H9 (cell line): ENCODE measurements at regions not wholly inside any gene's neighbourhood (a gene's known extent, or its start where the extent isn't known, plus 50 kb on each side); places are given as distances from the start of the nearest gene placed in this dataset.
"Not testable (repeated sequence)": the region's sequence is repeated elsewhere in the genome, so short reads cannot be mapped to it uniquely, and the experiment has no call there.

Experiments
- DNase-seq: peaks from one replicate; pipeline ENCODE4 v3.0.0-alpha.2; 2017
- H2AFZ ChIP-seq: one replicate; pipeline ENCODE4 v1.6.1; 2013; ENCODE audit warnings: mild to moderate bottlenecking, low read length, control low read depth, moderate library complexity
- H2AK5ac ChIP-seq: 2 replicates; pipeline ENCODE4 v1.6.1; 2013; ENCODE audit warnings: low read length, control low read depth, mixed read lengths; ENCODE audit not compliant: insufficient read length
- H2BK120ac ChIP-seq: one replicate; pipeline ENCODE4 v1.6.1; 2013; ENCODE audit warnings: low read depth, mild to moderate bottlenecking, low read length, control low read depth, inconsistent platforms; ENCODE audit not compliant: poor library complexity, severe bottlenecking
- H2BK12ac ChIP-seq: 2 replicates; pipeline ENCODE4 v1.6.1; 2013; ENCODE audit warnings: low read length, control low read depth, mixed read lengths, low read depth; ENCODE audit not compliant: insufficient read length
- H2BK15ac ChIP-seq: 2 replicates; pipeline ENCODE4 v1.6.1; 2013; ENCODE audit warnings: low read depth, low read length, control low read depth
- H2BK20ac ChIP-seq: one replicate; pipeline ENCODE4 v1.6.1; 2013; ENCODE audit warnings: low read depth, mild to moderate bottlenecking, low read length, control low read depth, inconsistent platforms; ENCODE audit not compliant: poor library complexity, severe bottlenecking
- H2BK5ac ChIP-seq: 2 replicates; pipeline ENCODE4 v1.6.1; 2013; ENCODE audit warnings: low read length, control low read depth, mixed read lengths; ENCODE audit not compliant: insufficient read length
- H3K14ac ChIP-seq: 2 replicates; pipeline ENCODE4 v1.6.1; 2013; ENCODE audit warnings: low read length, control low read depth; ENCODE audit not compliant: insufficient read depth
- H3K18ac ChIP-seq: 2 replicates; pipeline ENCODE4 v1.6.1; 2013; ENCODE audit warnings: low read depth, mild to moderate bottlenecking, mixed read lengths, low read length, control low read depth; ENCODE audit not compliant: insufficient read length
- H3K23ac ChIP-seq: 2 replicates; pipeline ENCODE4 v1.6.1; 2013; ENCODE audit warnings: low read length, control low read depth, mixed read lengths, low read depth; ENCODE audit not compliant: insufficient read length
- H3K23me2 ChIP-seq: 2 replicates; pipeline ENCODE4 v1.6.1; 2013; ENCODE audit warnings: low read depth, mild to moderate bottlenecking, mixed read lengths, low read length, control low read depth; ENCODE audit not compliant: insufficient read length, poor library complexity, severe bottlenecking
- H3K27ac ChIP-seq: 2 replicates; pipeline ENCODE4 v1.5.1; 2013; ENCODE audit warnings: low read length, control low read depth, mixed read lengths, low read depth; ENCODE audit not compliant: insufficient read length
- H3K27me3 ChIP-seq: 2 replicates; pipeline ENCODE4 v1.6.1; 2013; ENCODE audit warnings: low read length, control low read depth, inconsistent platforms; ENCODE audit not compliant: insufficient read depth
- H3K4ac ChIP-seq: 2 replicates; pipeline ENCODE4 v1.6.1; 2013; ENCODE audit warnings: low read depth, mild to moderate bottlenecking, control low read depth, inconsistent platforms, low read length, moderate library complexity
- H3K4me1 ChIP-seq: 2 replicates; pipeline ENCODE4 v1.6.1; 2013; ENCODE audit warnings: low read length, control low read depth, inconsistent platforms; ENCODE audit not compliant: insufficient read depth
- H3K4me2 ChIP-seq: 2 replicates; pipeline ENCODE4 v1.6.1; 2013; ENCODE audit warnings: low read length, control low read depth, mixed read lengths; ENCODE audit not compliant: insufficient read length, insufficient read depth
- H3K56ac ChIP-seq: 2 replicates; pipeline ENCODE4 v1.6.1; 2013; ENCODE audit warnings: low read depth, mild to moderate bottlenecking, mixed read lengths, low read length, control low read depth; ENCODE audit not compliant: insufficient read length
- H3K79me1 ChIP-seq: 2 replicates; pipeline ENCODE4 v1.6.1; 2013; ENCODE audit warnings: low read depth, mild to moderate bottlenecking, moderate library complexity, low read length, control low read depth, inconsistent platforms; ENCODE audit not compliant: insufficient read depth, poor library complexity, severe bottlenecking
- H3K79me2 ChIP-seq: 2 replicates; pipeline ENCODE4 v1.6.1; 2013; ENCODE audit warnings: low read length, control low read depth, inconsistent platforms; ENCODE audit not compliant: insufficient read depth
- H3K9ac ChIP-seq: 2 replicates; pipeline ENCODE4 v1.6.1; 2013; ENCODE audit warnings: low read length, control low read depth, mixed read lengths; ENCODE audit not compliant: insufficient read length; ENCODE audit errors: extremely low read depth
- H3K9me3 ChIP-seq: one replicate; pipeline ENCODE4 v1.6.1; 2013; ENCODE audit warnings: low read depth, low read length, inconsistent platforms; ENCODE audit not compliant: control insufficient read depth
- H3T11ph ChIP-seq: one replicate; pipeline ENCODE4 v1.6.1; 2013; ENCODE audit warnings: mild to moderate bottlenecking, low read length, control low read depth, inconsistent platforms
- H4K20me1 ChIP-seq: one replicate; pipeline ENCODE4 v1.6.1; 2013; ENCODE audit not compliant: control insufficient read depth, insufficient read length, insufficient read depth
- H4K5ac ChIP-seq: 2 replicates; pipeline ENCODE4 v1.6.1; 2013; ENCODE audit warnings: low read depth, mild to moderate bottlenecking, mixed read lengths, low read length, control low read depth; ENCODE audit not compliant: insufficient read length
- H4K8ac ChIP-seq: replicated peaks from 2 replicates; pipeline ENCODE4 v1.6.1; 2013; ENCODE audit warnings: low read length, control low read depth, mixed read lengths, low read depth; ENCODE audit not compliant: insufficient read length
- H4K91ac ChIP-seq: 2 replicates; pipeline ENCODE4 v1.6.1; 2013; ENCODE audit warnings: low read depth, mild to moderate bottlenecking, moderate library complexity, mixed read lengths, low read length, control low read depth; ENCODE audit not compliant: insufficient read length
- H3K27ac Mint-ChIP-seq, 3 experiments: 2 replicates in 2 of 3; 3 replicates in 1 of 3; pipeline ENCODE4 v1.8.0; 2020 to 2021; ENCODE audit warnings: mixed read lengths in 3 of 3, mild to moderate bottlenecking in 1 of 3, moderate library complexity in 1 of 3
- H3K27me3 Mint-ChIP-seq: 2 replicates; pipeline ENCODE4 v1.8.0; 2021; ENCODE audit warnings: low read depth, mild to moderate bottlenecking, moderate library complexity, mixed read lengths
- H3K36me3 Mint-ChIP-seq, 3 experiments: 2 replicates in 2 of 3; 3 replicates in 1 of 3; pipeline ENCODE4 v1.8.0; 2020 to 2021; ENCODE audit warnings: low read depth in 3 of 3, mixed read lengths in 3 of 3; ENCODE audit not compliant: insufficient read depth in 1 of 3
- H3K4me1 Mint-ChIP-seq, 2 experiments: 2 replicates each; pipeline ENCODE4 v1.8.0; 2020; ENCODE audit warnings: mixed read lengths in 2 of 2
- H3K4me3 Mint-ChIP-seq, 2 experiments: 2 replicates in 1 of 2; 3 replicates in 1 of 2; pipeline ENCODE4 v1.8.0; 2020 to 2021; ENCODE audit warnings: mild to moderate bottlenecking in 2 of 2, mixed read lengths in 2 of 2, moderate library complexity in 1 of 2
- H3K9me3 Mint-ChIP-seq, 2 experiments: 2 replicates in 1 of 2; 3 replicates in 1 of 2; pipeline ENCODE4 v1.8.0; 2020; ENCODE audit warnings: mild to moderate bottlenecking in 2 of 2, mixed read lengths in 2 of 2, moderate library complexity in 1 of 2
- CTCF ChIP-seq: fragments of 200-600 bp; sonication (generic); conservative IDR thresholded peaks from 3 replicates; pipeline ENCODE4 v1.8.0; 2021; ENCODE audit warnings: antibody characterized with exemption, mild to moderate bottlenecking
- WGBS: extraction: QIAGEN DNeasy Blood & Tissue Kit; methylation state at CpG from one replicate; pipeline ENCODE4 v1.1.7; 2013; ENCODE audit warnings: missing lambda C conversion rate, low lambda C conversion rate, mixed read lengths; ENCODE audit not compliant: insufficient read length; ENCODE audit errors: extremely low coverage; 5-methylcytosine and 5-hydroxymethylcytosine counted together

- WGBS, result no CpG with 5 or more reads among the region's 2 CpGs
Measured at GRCh38 chr6:40661726-40662125, 74.6 kb upstream of the LRFN2 start.

GRCh38 chr6:40656772-40657171, 69.6 kb upstream of the LRFN2 start:
- H3K23me2 ChIP-seq, H3K4ac ChIP-seq, H2BK120ac ChIP-seq, H3K9ac ChIP-seq, H3K14ac ChIP-seq, H3K4me3 Mint-ChIP-seq, H4K8ac ChIP-seq, H3K27me3 Mint-ChIP-seq, H2BK15ac ChIP-seq, H2AFZ ChIP-seq, H3K56ac ChIP-seq, H2BK5ac ChIP-seq, H3K36me3 Mint-ChIP-seq, H3K27ac Mint-ChIP-seq, H3K9me3 Mint-ChIP-seq, H2BK12ac ChIP-seq, H3K4me1 Mint-ChIP-seq, H4K20me1 ChIP-seq, DNase-seq, H3K23ac ChIP-seq, H2AK5ac ChIP-seq, H3K79me2 ChIP-seq, H3K9me3 ChIP-seq, H3K79me1 ChIP-seq, H4K91ac ChIP-seq, H3K27ac ChIP-seq, H3K18ac ChIP-seq, H3K27me3 ChIP-seq, H3T11ph ChIP-seq, H4K5ac ChIP-seq, H3K4me2 ChIP-seq, H3K4me1 ChIP-seq, H2BK20ac ChIP-seq: not testable (repeated sequence)
- no CpG with 5 or more reads among the region's 5 CpGs for WGBS

More at GRCh38 chr6:40661726-40662125, 74.6 kb upstream of the LRFN2 start:
- peaks cover 14% of the 10 kb centered on the region for H3K27me3 Mint-ChIP-seq
- H3K4me1 Mint-ChIP-seq, result peaks cover 3 to 6% of the 10 kb centered on the region in 2 experiments
- no peak overlapping the region for H3K27ac Mint-ChIP-seq
- H3K56ac ChIP-seq, result no peak overlapping the region
- no peak overlapping the region for H3K14ac ChIP-seq
- H3K36me3 Mint-ChIP-seq, result peaks cover 9 to 13% (median 10%) of the 10 kb centered on the region in 3 experiments; a peak in 6 of 7 replicates
- no peak overlapping the region for H2BK120ac ChIP-seq
- H3K4ac ChIP-seq, result no peak overlapping the region
- no peak overlapping the region for H2AK5ac ChIP-seq
- H2BK20ac ChIP-seq, result no peak overlapping the region
- no peak overlapping the region for H3K4me3 Mint-ChIP-seq
- no peaks in the 10 kb centered on the region for H3K23me2 ChIP-seq
- no peak overlapping the region for H2BK15ac ChIP-seq
- H3K4me1 ChIP-seq, result no peaks in the 10 kb centered on the region
- no peak overlapping the region for H3K23ac ChIP-seq
- H3K9me3 ChIP-seq, result peaks cover 19% of the 10 kb centered on the region
- H4K20me1 ChIP-seq, result no peaks in the 10 kb centered on the region
- H3K27ac ChIP-seq, result no peak overlapping the region
- no peak for DNase-seq
- no peak overlapping the region for H4K91ac ChIP-seq
- no peak overlapping the region for H3K18ac ChIP-seq
- no peaks in the 10 kb centered on the region; the same call in 1 of the 2 replicates for H3K27me3 ChIP-seq
- no peak for TF ChIP-seq CTCF
- no peak overlapping the region for H2BK12ac ChIP-seq
- H2BK5ac ChIP-seq, result no peak overlapping the region
- H3K9ac ChIP-seq, result no peak overlapping the region
- H3T11ph ChIP-seq, result no peak overlapping the region
- H3K4me2 ChIP-seq, result no peak overlapping the region
- H4K8ac ChIP-seq, result no peak overlapping the region
- H2AFZ ChIP-seq, result no peak overlapping the region
- H4K5ac ChIP-seq, result no peak overlapping the region
- no peaks in the 10 kb centered on the region for H3K79me1 ChIP-seq
- H3K9me3 Mint-ChIP-seq, result peaks cover 22 to 30% of the 10 kb centered on the region in 2 experiments
- H3K79me2 ChIP-seq, result no peaks in the 10 kb centered on the region
